ENCODE measurements at regions not wholly inside any gene's neighbourhood (a gene's known extent, or its start where the extent isn't known, plus 50 kb on each side); places are given as distances from the start of the nearest gene placed in this dataset.
A peak's percentile ranks its signal among the peaks of the same experiment; 100 is the strongest.
"Not testable (repeated sequence)": the region's sequence is repeated elsewhere in the genome, so short reads cannot be mapped to it uniquely, and the experiment has no call there.

DNA sequence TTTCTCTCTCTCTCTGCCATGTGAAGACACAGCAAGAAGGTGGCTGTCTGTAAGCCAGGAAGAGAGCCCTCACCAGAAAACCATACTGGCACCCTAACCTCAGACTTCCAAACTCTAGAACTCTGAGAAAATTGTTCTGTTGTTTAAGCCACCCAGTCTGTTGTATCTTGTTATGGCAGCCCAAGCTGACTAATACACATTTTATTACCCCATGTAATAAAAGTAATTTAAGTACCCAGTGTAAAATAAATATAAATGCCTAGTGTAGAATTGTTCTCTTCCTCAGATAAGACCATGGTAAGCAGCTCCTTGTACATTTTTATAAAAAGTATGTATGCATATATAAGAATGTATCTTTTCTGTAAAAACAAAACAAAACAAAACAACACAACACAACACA, 119.7 kb downstream of the DTL start:
- no peak for ATAC-seq

DNA sequence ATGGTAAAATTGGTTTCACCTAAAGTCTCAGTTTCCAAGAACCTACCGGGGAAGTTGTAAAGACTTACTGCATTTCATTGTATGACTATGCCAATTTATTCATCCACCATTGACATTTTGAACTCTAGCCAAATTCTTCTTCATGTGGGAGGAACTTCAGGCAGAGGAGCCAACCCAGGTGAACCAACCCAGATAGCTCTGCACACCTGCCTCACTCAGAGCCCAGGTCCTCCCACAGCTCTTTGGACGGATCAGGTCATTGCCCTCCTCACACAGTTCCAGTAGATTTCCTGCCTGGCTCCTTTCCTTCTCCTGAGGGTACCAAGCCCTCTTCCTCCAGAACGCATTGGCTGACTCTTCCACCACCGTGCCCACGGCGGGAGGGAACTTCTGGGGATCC, 121.7 kb downstream of the DTL start:
- ATAC-seq = peak; percentile 87

DNA sequence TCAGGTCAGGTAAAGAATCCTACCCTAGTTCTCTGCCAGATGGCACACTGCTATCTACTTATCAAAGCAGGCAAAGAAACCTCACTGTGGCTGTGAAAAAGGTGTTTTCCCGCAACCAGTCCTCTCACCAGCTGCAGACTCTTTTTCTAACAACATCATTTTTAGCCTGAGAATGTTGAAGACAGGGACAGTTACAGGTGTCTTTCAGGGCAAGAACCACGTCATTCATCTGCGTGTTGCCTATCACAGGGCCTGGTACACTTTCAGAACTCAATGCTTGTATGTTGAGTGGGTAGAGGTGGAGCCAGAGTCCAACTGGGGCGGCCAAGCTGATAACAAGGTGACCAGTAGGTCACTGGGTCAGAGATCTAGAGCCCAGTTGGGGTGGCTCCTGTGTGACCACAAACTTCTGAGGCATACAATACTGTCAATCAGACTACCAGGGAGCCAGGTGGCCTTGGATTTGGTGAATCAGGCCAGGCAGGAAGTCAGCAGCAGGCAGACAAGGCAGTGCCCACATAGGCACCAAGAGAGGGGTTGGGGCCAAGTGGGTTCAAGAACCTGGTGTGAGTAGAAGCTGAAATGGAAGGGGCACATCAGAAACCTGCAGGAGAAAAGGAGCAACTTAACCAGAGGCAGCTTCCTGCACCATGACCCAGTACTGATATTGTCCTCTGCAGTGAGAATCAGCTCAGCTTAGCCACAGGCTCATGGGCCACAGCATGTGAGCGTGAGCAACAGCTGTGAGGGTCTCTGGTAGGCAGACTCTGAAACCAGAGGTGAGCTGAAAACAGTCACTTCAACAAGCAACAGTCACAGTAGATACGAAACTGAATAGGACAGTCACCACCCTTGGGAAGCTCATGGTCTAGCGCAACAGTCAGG, 123.6 kb downstream of the DTL start:
- ATAC-seq = no peak

GRCh38 chr1:212161231-212161781, 123.9 kb upstream of the PPP2R5A start:
- ATAC-seq = peak; percentile 91

- no peak for ATAC-seq
These were observed 122.6 kb upstream of the PPP2R5A start for GRCh38 chr1:212162635-212163034.

DNA sequence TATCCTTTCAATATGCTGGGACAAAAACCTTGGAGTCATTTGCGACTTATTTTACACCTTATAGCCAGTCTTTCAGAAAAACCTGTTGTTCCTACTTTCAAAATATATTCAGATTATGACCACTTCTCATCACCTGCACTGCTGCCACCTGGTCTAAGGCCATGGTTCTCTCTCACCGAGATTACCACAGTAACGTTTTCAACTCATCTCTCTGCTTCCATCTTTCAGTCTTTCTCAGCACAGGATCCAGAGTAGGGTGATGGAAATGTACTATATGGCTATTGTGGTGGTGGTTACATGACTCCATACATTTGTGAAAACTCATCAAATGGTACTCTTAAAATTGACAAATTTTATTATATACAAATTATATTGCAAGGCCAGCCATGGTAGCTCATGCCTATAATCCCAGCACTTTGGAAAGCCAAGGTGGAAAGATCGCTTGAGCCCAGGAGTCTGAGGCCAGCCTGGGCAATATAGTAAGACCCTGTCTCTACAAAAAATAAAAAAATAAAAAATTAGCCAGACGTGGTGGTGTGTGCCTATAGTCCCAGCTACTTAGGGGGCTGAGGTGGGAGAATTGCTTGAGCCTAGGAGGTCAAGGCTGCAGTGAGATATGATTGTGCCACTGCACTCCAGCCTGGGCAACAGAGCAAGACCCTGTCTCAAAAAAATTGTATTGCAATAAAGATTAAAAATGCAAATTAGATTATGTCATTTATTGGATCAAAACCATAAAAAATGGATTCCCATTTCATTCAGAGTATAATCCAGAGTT, 120.9 kb upstream of the PPP2R5A start:
- ATAC-seq = no peak

- no peak for ATAC-seq
These were observed 119.0 kb upstream of the PPP2R5A start for GRCh38 chr1:212166244-212166643.

- no peak for ATAC-seq
These were observed 118.6 kb upstream of the PPP2R5A start for GRCh38 chr1:212166644-212167043.

DNA sequence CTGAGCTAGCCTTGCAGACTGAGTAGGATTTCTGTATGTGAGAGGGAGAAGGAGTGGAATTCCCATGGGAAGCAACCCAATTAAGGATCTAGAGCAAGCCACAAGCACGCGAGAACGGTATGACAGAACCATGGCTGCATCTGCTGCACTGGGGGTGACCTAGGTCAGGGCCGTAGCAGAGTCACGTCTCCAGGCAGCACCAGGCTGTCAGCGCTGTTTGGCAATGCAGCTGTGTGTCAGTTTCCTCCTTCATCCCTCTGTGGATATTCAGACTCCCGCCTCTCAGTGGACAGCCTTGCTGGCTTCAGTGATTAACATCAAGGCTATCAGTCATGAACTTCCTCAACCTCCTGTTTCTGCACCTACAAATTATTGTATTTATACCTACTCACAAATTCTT, 118.1 kb upstream of the PPP2R5A start:
- ATAC-seq = peak; percentile 54

- ATAC-seq = no peak
These were observed 111.6 kb upstream of the PPP2R5A start for GRCh38 chr1:212173567-212173966.

GRCh38 chr1:212174295-212174694, 110.9 kb upstream of the PPP2R5A start:
- ATAC-seq = not testable (repeated sequence)

GRCh38 chr1:212177542-212177941, 107.7 kb upstream of the PPP2R5A start:
- no peak for ATAC-seq

GRCh38 chr1:212178851-212179250, 106.4 kb upstream of the PPP2R5A start:
- no peak for ATAC-seq

DNA sequence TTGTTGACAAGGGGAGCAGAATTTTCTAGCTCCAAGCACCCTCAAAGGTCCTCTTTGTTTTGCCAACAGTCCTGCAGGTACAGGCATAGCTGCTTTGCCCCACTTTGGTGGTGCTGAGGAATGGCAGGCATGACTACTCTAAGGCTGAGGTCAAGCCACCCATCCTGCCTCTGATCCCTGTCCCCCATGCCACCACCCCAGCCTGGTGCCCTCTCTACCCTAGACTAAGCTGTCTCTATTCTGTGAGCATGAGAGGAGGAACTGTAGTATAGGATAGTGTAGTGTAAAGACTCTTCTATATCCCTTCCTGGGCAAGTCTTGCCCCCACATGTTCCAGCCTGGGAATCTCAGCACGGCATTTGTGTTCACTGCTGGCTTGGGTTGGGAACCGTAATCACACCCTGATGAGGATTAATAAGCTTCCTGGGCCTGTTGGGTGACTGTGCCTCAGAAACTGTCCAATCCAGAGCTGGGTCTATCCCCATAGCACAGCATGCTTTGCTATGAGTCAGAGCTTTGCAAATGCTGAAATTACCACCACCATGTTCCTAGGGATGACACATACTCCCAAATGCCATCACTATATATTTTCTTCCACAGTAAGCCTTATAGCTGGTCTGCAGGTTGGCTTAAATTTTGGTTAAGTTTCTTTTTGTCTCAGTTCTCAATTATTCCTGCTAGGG, 105.7 kb upstream of the PPP2R5A start:
- ATAC-seq = peak; percentile 100

DNA sequence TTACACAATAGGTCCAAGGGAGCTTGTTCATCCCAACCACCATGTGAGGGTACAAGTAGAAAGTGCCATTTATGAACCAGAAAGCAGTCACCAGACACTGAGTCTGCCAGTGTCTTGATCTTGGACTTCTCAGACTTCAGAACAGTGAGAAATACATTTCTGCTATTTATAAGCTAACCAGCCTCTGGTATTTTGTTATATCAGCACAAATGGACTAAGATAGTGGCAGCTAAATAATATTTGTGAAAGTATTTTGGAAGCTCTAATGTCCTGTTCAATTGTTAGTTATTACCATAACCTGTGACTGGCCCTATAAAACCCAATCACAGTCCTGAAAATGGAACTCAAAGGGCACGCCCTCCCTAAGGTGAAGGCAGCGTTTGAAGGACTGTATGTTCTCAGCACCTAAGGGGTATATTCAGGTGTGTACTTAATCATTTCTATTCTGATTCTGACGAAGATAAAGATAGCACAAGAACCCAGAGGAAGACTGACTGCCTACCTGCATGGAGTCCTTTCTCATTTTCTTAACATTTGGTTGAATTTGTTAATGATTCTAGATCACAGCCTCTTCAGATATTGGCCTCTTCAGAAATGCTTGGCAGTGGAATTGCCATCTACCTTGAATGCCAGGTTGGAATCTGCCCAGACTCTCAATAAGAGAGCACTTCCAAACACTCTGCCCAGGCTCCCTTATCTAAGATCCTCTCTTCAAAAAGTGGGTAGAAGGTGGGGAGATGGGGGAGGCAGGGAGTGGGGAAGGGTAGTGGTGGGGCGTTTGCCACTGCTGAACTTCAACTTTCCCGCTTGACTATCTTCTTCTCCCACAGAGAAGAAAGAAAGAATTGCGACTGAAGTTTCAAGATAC, 104.0 kb upstream of the PPP2R5A start:
- ATAC-seq = no peak

DNA sequence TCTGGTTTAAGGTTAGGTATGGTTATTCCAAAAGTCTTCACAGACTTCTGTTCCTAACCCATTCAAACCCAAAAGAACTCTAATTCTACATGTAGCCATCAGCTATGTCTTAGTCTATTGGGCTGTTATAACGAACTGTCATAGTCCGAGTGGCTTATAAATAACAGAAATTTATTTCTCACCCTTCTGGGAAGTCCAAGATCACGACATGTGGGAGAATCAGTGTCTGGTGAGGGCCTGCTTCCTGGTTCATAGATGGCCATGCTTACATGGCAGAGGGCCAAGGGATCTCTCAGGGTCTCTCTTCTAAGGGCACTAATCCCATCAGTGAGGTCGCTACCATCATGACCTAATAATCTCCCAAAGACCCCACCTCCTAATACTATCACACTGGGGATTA, 103.0 kb upstream of the PPP2R5A start:
- no peak for ATAC-seq

- no peak for ATAC-seq
These were observed 102.6 kb upstream of the PPP2R5A start for GRCh38 chr1:212182579-212182978.

- peak; percentile 68 for ATAC-seq
These were observed 98.6 kb upstream of the PPP2R5A start for GRCh38 chr1:212186427-212187207.

- peak; percentile 82 for ATAC-seq
These were observed 96.4 kb upstream of the PPP2R5A start for GRCh38 chr1:212188599-212189351.

GRCh38 chr1:212189352-212189738, 95.9 kb upstream of the PPP2R5A start:
- ATAC-seq = no peak
